Activated B cell treated with CpG ODN at 0.5 μM for 24 hours (primary cell): ENCODE measurements at regions not wholly inside any gene's neighbourhood (a gene's known extent, or its start where the extent isn't known, plus 50 kb on each side); places are given as distances from the start of the nearest gene placed in this dataset.

ENCODE experiments used
- ATAC-seq: fragments of 200-7000 bp; cut with Tn5 transposase; one replicate; pipeline ENCODE4 v1.10.0; 2021; ENCODE audit warnings: low read depth, mild to moderate bottlenecking, moderate library complexity
- CTCF ChIA-PET: fragments of 350-600 bp; sonication (Branson Sonifier 250); formaldehyde crosslinking; loops from one replicate; lab custom pipeline; 2021; ENCODE audit warnings: antibody characterized with exemption; lab: Charles Lee
- POLR2A ChIA-PET: fragments of 350-600 bp; sonication (Branson Sonifier 250); formaldehyde crosslinking; loops from one replicate; lab custom pipeline; 2021; ENCODE audit warnings: antibody characterized with exemption; lab: Charles Lee
- DNase-seq: peaks from one replicate; pipeline ENCODE4 v3.0.0; 2022
- H3K27ac Mint-ChIP-seq: one replicate; pipeline ENCODE4 v1.8.0; 2020; ENCODE audit warnings: mixed read lengths
- H3K27me3 Mint-ChIP-seq: one replicate; pipeline ENCODE4 v1.8.0; 2021; ENCODE audit warnings: mixed read lengths
- H3K36me3 Mint-ChIP-seq: one replicate; pipeline ENCODE4 v1.8.0; 2021; ENCODE audit warnings: low read depth, mixed read lengths
- H3K4me1 Mint-ChIP-seq: one replicate; pipeline ENCODE4 v1.8.0; 2021; ENCODE audit warnings: mixed read lengths
- H3K4me3 Mint-ChIP-seq: one replicate; pipeline ENCODE4 v1.8.0; 2020; ENCODE audit warnings: mild to moderate bottlenecking, mixed read lengths
- H3K9me3 Mint-ChIP-seq: one replicate; pipeline ENCODE4 v1.8.0; 2020; ENCODE audit warnings: mixed read lengths
- CTCF ChIP-seq: fragments of 200-600 bp; IDR thresholded peaks from one replicate; pipeline ENCODE4 v1.8.0; 2022; ENCODE audit warnings: antibody characterized with exemption, mild to moderate bottlenecking
- intact Hi-C: fragments of 100-400 bp; cut with micrococcal nuclease; formaldehyde crosslinking; loops from one replicate; pipeline ENCODE4 v1.15.1; 2024

- ATAC-seq: no peak
- H3K36me3 Mint-ChIP-seq: no peaks in the 10 kb centered on the region
- no peak for TF ChIP-seq CTCF
- H3K27ac Mint-ChIP-seq: no peak overlapping the region
- ChIA-PET POLR2A (no interaction called here), CTCF (interaction anchor here (1.1 kb wide), 1 partner anchor 512 kb away, joined by 3 read pairs; no protein-coding TSS in a partner anchor)
- peaks cover 8% of the 10 kb centered on the region for H3K27me3 Mint-ChIP-seq
- no peaks in the 10 kb centered on the region for H3K9me3 Mint-ChIP-seq
- intact Hi-C loops: loop anchor here (5.0 to 10.0 kb wide), 2 partner anchors 161 to 404 kb away; partner anchors contain the start of gene BUB3
- H3K4me1 Mint-ChIP-seq: peaks cover 2% of the 10 kb centered on the region
- DNase-seq: no peak
- no peak overlapping the region for H3K4me3 Mint-ChIP-seq
These were observed 110.1 kb upstream of the GPR26 start for GRCh38 chr10:123556049-123556448.

- H3K27me3 Mint-ChIP-seq: peaks cover 6% of the 10 kb centered on the region
- no peaks in the 10 kb centered on the region for H3K9me3 Mint-ChIP-seq
- CTCF ChIA-PET: interaction anchor here (1.1 kb wide), 1 partner anchor 513 kb away, joined by 3 read pairs; no protein-coding TSS in a partner anchor
- intact Hi-C loops: loop anchor here (5.0 to 10.0 kb wide), 2 partner anchors 162 to 404 kb away; partner anchors contain the start of gene BUB3
- ATAC-seq (no peak), DNase-seq (no peak)
- peaks cover 2% of the 10 kb centered on the region for H3K4me1 Mint-ChIP-seq
- TF ChIP-seq CTCF: no peak
- H3K4me3 Mint-ChIP-seq: no peak overlapping the region
- no peak overlapping the region for H3K27ac Mint-ChIP-seq
- POLR2A ChIA-PET: no interaction called here
- no peaks in the 10 kb centered on the region for H3K36me3 Mint-ChIP-seq
These were observed 109.4 kb upstream of the GPR26 start for GRCh38 chr10:123556736-123557135.

- DNase-seq (no peak), ATAC-seq (no peak)
- intact Hi-C loops: loop anchor here (5.0 to 10.0 kb wide), 2 partner anchors 163 to 405 kb away; partner anchors contain the start of gene BUB3
- H3K4me3 Mint-ChIP-seq: no peak overlapping the region
- CTCF ChIA-PET: interaction anchor here (0.9 to 2.0 kb wide), 3 partner anchors 425 to 993 kb away, joined by 3 to 13 read pairs (median 8); no protein-coding TSS in a partner anchor
- TF ChIP-seq CTCF: no peak
- no peak overlapping the region for H3K27ac Mint-ChIP-seq
- H3K27me3 Mint-ChIP-seq: peaks cover 8% of the 10 kb centered on the region
- H3K4me1 Mint-ChIP-seq: peaks cover 2% of the 10 kb centered on the region
- H3K36me3 Mint-ChIP-seq: no peaks in the 10 kb centered on the region
- H3K9me3 Mint-ChIP-seq: no peaks in the 10 kb centered on the region
- POLR2A ChIA-PET: no interaction called here
These were observed 108.6 kb upstream of the GPR26 start for GRCh38 chr10:123557366-123558108.

GRCh38 chr10:123558651-123559050 is 107.5 kb upstream of the GPR26 start:
- TF ChIP-seq CTCF: no peak
- Mint-ChIP-seq H3K36me3 (no peaks in the 10 kb centered on the region), H3K4me3 (no peak overlapping the region), H3K9me3 (no peaks in the 10 kb centered on the region), H3K27me3 (peaks cover 9% of the 10 kb centered on the region), H3K4me1 (peaks cover 2% of the 10 kb centered on the region), H3K27ac (no peak overlapping the region)
- POLR2A ChIA-PET: no interaction called here
- ATAC-seq: no peak
- CTCF ChIA-PET: interaction anchor here (0.8 to 2.0 kb wide), 4 partner anchors 334 to 994 kb away, joined by 3 to 13 read pairs (median 6); no protein-coding TSS in a partner anchor
- DNase-seq: no peak
- intact Hi-C loops: loop anchor here (1.0 to 10.0 kb wide), 5 partner anchors 164 to 515 kb away; partner anchors contain the start of gene BUB3
